ENCODE measurements at regions not wholly inside any gene's neighbourhood (a gene's known extent, or its start where the extent isn't known, plus 50 kb on each side); places are given as distances from the start of the nearest gene placed in this dataset.

DNA sequence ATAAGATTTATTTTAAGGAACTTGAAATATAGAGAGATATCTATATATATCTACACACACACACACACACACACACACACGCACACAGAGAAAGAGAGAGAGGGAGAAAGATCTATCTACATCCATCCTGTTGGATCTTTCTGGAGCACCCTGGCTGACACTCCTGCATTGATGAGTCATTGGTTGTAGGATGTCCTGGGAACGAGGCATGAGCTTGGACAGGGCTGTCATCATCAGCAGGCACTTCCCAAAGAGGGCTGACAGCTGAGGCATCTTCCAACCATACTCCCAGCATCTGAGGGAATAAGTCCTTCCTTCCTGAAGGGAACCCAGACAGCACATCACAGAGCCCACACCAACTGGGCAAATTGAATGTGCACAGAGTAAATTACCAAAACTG, 99.1 kb upstream of the ERG start:
- no peak for TF ChIP-seq CTCF (IDR thresholded peaks at IDR 0.05; ENCODE audit: control insufficient read depth, insufficient read depth, low read depth, low read length, missing control alignments)
- no peak overlapping the region for H3K4me3 ChIP-seq (ENCODE audit: control insufficient read depth, low read depth, low read length)
- no peak for DNase-seq (ENCODE audit: low read depth)

- no peak for TF ChIP-seq CTCF (IDR thresholded peaks at IDR 0.05; ENCODE audit: control insufficient read depth, insufficient read depth, low read depth, low read length, missing control alignments)
- H3K4me3 ChIP-seq (ENCODE audit: control insufficient read depth, low read depth, low read length), result no peak overlapping the region
- no peak for DNase-seq (ENCODE audit: low read depth)
These were observed 100.1 kb upstream of the ERG start for GRCh38 chr21:38598413-38598812.

GRCh38 chr21:38599381-38599975, 101.2 kb upstream of the ERG start:
- TF ChIP-seq CTCF (IDR thresholded peaks at IDR 0.05; ENCODE audit: control insufficient read depth, insufficient read depth, low read depth, low read length, missing control alignments), result no peak
- no peak for DNase-seq (ENCODE audit: low read depth)
- no peak overlapping the region for H3K4me3 ChIP-seq (ENCODE audit: control insufficient read depth, low read depth, low read length)

- TF ChIP-seq CTCF (IDR thresholded peaks at IDR 0.05; ENCODE audit: control insufficient read depth, insufficient read depth, low read depth, low read length, missing control alignments), result no peak
- no peak overlapping the region for H3K4me3 ChIP-seq (ENCODE audit: control insufficient read depth, low read depth, low read length)
- no peak for DNase-seq (ENCODE audit: low read depth)
These were observed 101.8 kb upstream of the ERG start for GRCh38 chr21:38600106-38600505.

DNA sequence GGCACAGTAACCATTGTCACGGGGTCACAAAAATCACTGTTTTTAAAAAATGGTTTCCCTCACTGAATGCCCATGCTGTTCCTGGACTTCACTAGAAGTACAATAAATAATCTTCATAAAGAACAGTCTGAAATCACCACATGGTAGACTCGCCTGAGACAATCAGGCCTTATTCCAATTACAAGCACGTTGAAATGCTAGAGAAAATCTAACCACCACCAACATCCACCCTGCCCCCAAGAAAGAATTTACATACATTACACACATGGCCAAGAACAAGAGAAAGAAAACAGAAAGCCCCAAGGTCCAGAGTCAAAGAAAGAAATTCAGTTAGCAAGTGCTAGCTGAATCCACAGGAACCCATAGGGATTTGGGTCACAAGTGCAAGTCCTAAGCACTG, 107.0 kb upstream of the ERG start:
- TF ChIP-seq CTCF (IDR thresholded peaks at IDR 0.05; ENCODE audit: control insufficient read depth, insufficient read depth, low read depth, low read length, missing control alignments), result no peak
- no peak overlapping the region for H3K4me3 ChIP-seq (ENCODE audit: control insufficient read depth, low read depth, low read length)

DNA sequence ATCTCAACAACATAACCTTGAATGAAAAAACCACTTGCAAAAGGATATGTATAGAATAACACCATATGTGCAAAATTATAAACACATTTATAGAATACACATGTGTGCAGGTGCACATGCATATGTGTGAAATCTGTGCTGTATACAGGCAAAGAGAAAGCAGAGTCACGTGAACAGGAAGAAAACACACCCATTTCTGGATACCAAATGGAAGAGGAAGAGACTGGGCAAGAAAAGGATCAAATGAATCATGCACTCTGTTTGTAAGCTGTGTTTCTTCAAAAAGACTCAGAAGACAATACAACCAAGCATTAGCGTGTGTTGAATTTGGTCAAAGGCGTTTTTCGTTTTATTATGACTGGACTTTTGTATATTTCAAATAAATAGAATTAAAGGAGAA, 111.3 kb upstream of the ERG start:
- DNase-seq (ENCODE audit: low read depth), result no peak
- TF ChIP-seq CTCF (IDR thresholded peaks at IDR 0.05; ENCODE audit: control insufficient read depth, insufficient read depth, low read depth, low read length, missing control alignments), result no peak
- no peak overlapping the region for H3K4me3 ChIP-seq (ENCODE audit: control insufficient read depth, low read depth, low read length)

More for the DNA sequence above, 107.0 kb upstream of the ERG start:
- no peak for DNase-seq (ENCODE audit: low read depth)
